WTC11 (cell line): ENCODE measurements at regions not wholly inside any gene's neighbourhood (a gene's known extent, or its start where the extent isn't known, plus 50 kb on each side); places are given as distances from the start of the nearest gene placed in this dataset.

ENCODE experiments used
- ATAC-seq: fragments of 200-7000 bp; cut with Tn5 transposase; 2 replicates; pipeline ENCODE4 v1.10.0; 2021; ENCODE audit warnings: mild to moderate bottlenecking, moderate library complexity
- CTCF ChIA-PET: fragments of 300-600 bp; sonication (Branson Sonifier 250); formaldehyde crosslinking; loops from one replicate; lab custom pipeline; 2021; ENCODE audit warnings: antibody characterized with exemption; lab: Charles Lee
- POLR2A ChIA-PET: fragments of 350-600 bp; sonication (Branson Sonifier 250); formaldehyde crosslinking; loops from one replicate; lab custom pipeline; 2021; ENCODE audit warnings: antibody characterized with exemption; lab: Charles Lee
- DNase-seq: peaks from one replicate; pipeline ENCODE4 v3.0.0; 2021; ENCODE audit warnings: low spot score
- H3K27ac Mint-ChIP-seq: 2 replicates; pipeline ENCODE4 v1.8.0; 2021; ENCODE audit warnings: mixed read lengths
- H3K27me3 Mint-ChIP-seq: 2 replicates; pipeline ENCODE4 v1.8.0; 2021; ENCODE audit warnings: low read depth, mild to moderate bottlenecking, moderate library complexity, mixed read lengths
- H3K36me3 Mint-ChIP-seq: 2 replicates; pipeline ENCODE4 v1.8.0; 2021; ENCODE audit warnings: mixed read lengths
- H3K4me1 Mint-ChIP-seq: 2 replicates; pipeline ENCODE4 v1.8.0; 2022; ENCODE audit warnings: mixed read lengths
- H3K4me3 Mint-ChIP-seq: 2 replicates; pipeline ENCODE4 v1.8.0; 2021; ENCODE audit warnings: mild to moderate bottlenecking, moderate library complexity, mixed read lengths
- H3K9me3 Mint-ChIP-seq: 2 replicates; pipeline ENCODE4 v1.8.0; 2021; ENCODE audit warnings: mixed read lengths
- HMGXB4 ChIP-seq: sonication (generic); formaldehyde crosslinking; IDR thresholded peaks from 2 replicates; pipeline ENCODE4 v1.8.1; 2023; ENCODE audit warnings: mild to moderate bottlenecking, moderate library complexity, missing genetic modification reagents
- JUN ChIP-seq: sonication (generic); formaldehyde crosslinking; IDR thresholded peaks from 2 replicates; pipeline ENCODE4 v1.8.0; 2023; ENCODE audit warnings: mild to moderate bottlenecking, missing genetic modification reagents
- MXD4 ChIP-seq: fragments of 250-450 bp; sonication (Bioruptor Pico); IDR thresholded peaks from 2 replicates; pipeline ENCODE4 v1.8.0; 2021; ENCODE audit warnings: mild to moderate bottlenecking, moderate library complexity, borderline replicate concordance
- MYBL2 ChIP-seq: sonication (generic); formaldehyde crosslinking; IDR thresholded peaks from 2 replicates; pipeline ENCODE4 v1.8.1; 2023; ENCODE audit warnings: mild to moderate bottlenecking, moderate library complexity, missing genetic modification reagents
- PRDM15 ChIP-seq: sonication (generic); formaldehyde crosslinking; IDR thresholded peaks from 2 replicates; pipeline ENCODE4 v1.8.0; 2022; ENCODE audit warnings: missing genetic modification reagents
- PREB ChIP-seq: sonication (generic); formaldehyde crosslinking; IDR thresholded peaks from 2 replicates; pipeline ENCODE4 v1.8.1; 2022; ENCODE audit warnings: mild to moderate bottlenecking, missing genetic modification reagents, moderate library complexity, borderline replicate concordance
- RELA ChIP-seq: sonication (generic); formaldehyde crosslinking; IDR thresholded peaks from 2 replicates; pipeline ENCODE4 v1.8.1; 2022; ENCODE audit warnings: missing genetic modification reagents, mild to moderate bottlenecking, borderline replicate concordance
- SMAD4 ChIP-seq: sonication (generic); formaldehyde crosslinking; IDR thresholded peaks from 2 replicates; pipeline ENCODE4 v1.8.0; 2022; ENCODE audit warnings: mild to moderate bottlenecking, missing genetic modification reagents
- TEAD4 ChIP-seq: sonication (generic); formaldehyde crosslinking; IDR thresholded peaks from 2 replicates; pipeline ENCODE4 v1.8.0; 2022; ENCODE audit warnings: mild to moderate bottlenecking, missing genetic modification reagents
- ZNF317 ChIP-seq: sonication (generic); formaldehyde crosslinking; IDR thresholded peaks from 2 replicates; pipeline ENCODE4 v1.8.1; 2023; ENCODE audit warnings: low read depth, mild to moderate bottlenecking, moderate library complexity, missing genetic modification reagents, borderline replicate concordance
- ZNF532 ChIP-seq: fragments of 250-450 bp; sonication (Bioruptor Pico); IDR thresholded peaks from 2 replicates; pipeline ENCODE4 v1.9.0; 2021; ENCODE audit warnings: mild to moderate bottlenecking, borderline replicate concordance
- ZNF671 ChIP-seq: fragments of 250-450 bp; sonication (Bioruptor Pico); IDR thresholded peaks from 2 replicates; pipeline ENCODE4 v1.8.0; 2021; ENCODE audit warnings: mild to moderate bottlenecking
- ZSCAN18 ChIP-seq: fragments of 250-450 bp; sonication (Bioruptor Pico); IDR thresholded peaks from 2 replicates; pipeline ENCODE4 v2.1.2; 2022; ENCODE audit warnings: mild to moderate bottlenecking, moderate library complexity
- TF ChIP-seq, protein P1 (sequence below): fragments of 200-600 bp; IDR thresholded peaks from 2 replicates; pipeline ENCODE4 v1.8.0; 2022; ENCODE audit warnings: antibody characterized with exemption

DNA sequence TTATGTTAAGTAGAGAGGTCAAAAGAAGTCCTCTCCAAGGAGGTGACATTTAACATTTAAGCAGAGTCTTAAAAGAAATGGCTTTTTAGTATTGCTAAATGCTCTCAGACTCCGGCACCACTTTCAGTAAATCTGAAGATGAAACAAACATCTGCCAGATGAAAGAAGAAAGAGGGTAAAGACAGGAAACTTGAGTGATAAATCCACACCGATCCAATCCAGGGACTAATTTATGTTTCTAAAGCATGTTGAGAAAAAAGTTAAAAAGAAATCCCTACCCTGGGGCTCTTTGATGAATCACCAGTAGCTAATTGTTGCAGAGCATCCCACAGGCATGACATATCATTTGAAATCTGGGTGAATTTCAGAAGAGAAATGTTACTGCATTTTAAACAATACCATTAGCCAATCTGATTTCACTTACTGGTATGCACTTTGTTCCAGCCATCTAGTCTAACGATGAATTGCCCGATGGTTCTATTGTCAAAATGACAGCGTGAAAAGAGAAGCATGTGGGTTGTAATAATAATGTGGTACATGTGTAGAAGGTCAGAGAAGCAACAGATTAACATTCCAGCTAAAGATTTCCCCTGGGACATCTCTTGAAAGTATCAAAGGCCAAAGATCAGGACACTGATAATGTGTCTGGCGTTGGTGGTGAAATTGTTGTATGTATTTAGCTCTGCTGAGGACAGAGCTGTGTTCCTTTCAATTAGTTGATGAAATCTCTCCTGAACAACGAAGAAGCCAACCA lies 485.7 kb downstream of the CSNK1G3 start (continued):
- TF ChIP-seq JUN (CRISPR knock-in tag): no peak
- no peak for TF ChIP-seq SMAD4 (CRISPR knock-in tag)
- TF ChIP-seq ZNF671 (CRISPR knock-in tag): no peak
- TF ChIP-seq PRDM15 (CRISPR knock-in tag): no peak
- no peak for TF ChIP-seq MYBL2 (CRISPR knock-in tag)
- TF ChIP-seq, protein P1, sequence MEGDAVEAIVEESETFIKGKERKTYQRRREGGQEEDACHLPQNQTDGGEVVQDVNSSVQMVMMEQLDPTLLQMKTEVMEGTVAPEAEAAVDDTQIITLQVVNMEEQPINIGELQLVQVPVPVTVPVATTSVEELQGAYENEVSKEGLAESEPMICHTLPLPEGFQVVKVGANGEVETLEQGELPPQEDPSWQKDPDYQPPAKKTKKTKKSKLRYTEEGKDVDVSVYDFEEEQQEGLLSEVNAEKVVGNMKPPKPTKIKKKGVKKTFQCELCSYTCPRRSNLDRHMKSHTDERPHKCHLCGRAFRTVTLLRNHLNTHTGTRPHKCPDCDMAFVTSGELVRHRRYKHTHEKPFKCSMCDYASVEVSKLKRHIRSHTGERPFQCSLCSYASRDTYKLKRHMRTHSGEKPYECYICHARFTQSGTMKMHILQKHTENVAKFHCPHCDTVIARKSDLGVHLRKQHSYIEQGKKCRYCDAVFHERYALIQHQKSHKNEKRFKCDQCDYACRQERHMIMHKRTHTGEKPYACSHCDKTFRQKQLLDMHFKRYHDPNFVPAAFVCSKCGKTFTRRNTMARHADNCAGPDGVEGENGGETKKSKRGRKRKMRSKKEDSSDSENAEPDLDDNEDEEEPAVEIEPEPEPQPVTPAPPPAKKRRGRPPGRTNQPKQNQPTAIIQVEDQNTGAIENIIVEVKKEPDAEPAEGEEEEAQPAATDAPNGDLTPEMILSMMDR: no peak
- no peak for TF ChIP-seq HMGXB4 (CRISPR knock-in tag)
- no peak for TF ChIP-seq MXD4 (CRISPR knock-in tag)
- TF ChIP-seq PREB (CRISPR knock-in tag): no peak
- TF ChIP-seq ZSCAN18 (CRISPR knock-in tag): no peak

GRCh38 chr5:123997064-123997461 lies 485.1 kb downstream of the CSNK1G3 start:
- TF ChIP-seq ZNF532: no peak
- no peak for TF ChIP-seq RELA (CRISPR knock-in tag)
- TF ChIP-seq, protein P1: no peak
- TF ChIP-seq ZNF317 (CRISPR knock-in tag): no peak
- TF ChIP-seq TEAD4 (CRISPR knock-in tag): no peak
- no peak overlapping the region for H3K4me3 Mint-ChIP-seq

More at GRCh38 chr5:123997064-123997461, 485.1 kb downstream of the CSNK1G3 start:
- ChIA-PET CTCF (no interaction called here), POLR2A (no interaction called here)
- ATAC-seq (no peak), DNase-seq (no peak)
- H3K9me3 Mint-ChIP-seq: peaks cover 5% of the 10 kb centered on the region
- H3K27ac Mint-ChIP-seq: no peak overlapping the region
- H3K36me3 Mint-ChIP-seq: no peaks in the 10 kb centered on the region
- peaks cover 19% of the 10 kb centered on the region for H3K4me1 Mint-ChIP-seq
- no peaks in the 10 kb centered on the region for H3K27me3 Mint-ChIP-seq
